ENCODE measurements at regions not wholly inside any gene's neighbourhood (a gene's known extent, or its start where the extent isn't known, plus 50 kb on each side); places are given as distances from the start of the nearest gene placed in this dataset.
A peak's percentile ranks its signal among the peaks of the same experiment; 100 is the strongest.

- 100% methylated on average over 2 of the region's 2 CpGs; no CpG with 5 or more reads in 1 of the 2 experiments for WGBS, 2 experiments (ENCODE audit: insufficient coverage in 2 of 2)
- H3K9me3 ChIP-seq (ENCODE audit: control insufficient read depth, low read length), result no peaks in the 10 kb centered on the region
- peaks cover 6% of the 10 kb centered on the region for H3K4me1 ChIP-seq (ENCODE audit: control insufficient read depth, insufficient read depth, low read length, poor library complexity, severe bottlenecking)
- no peaks in the 10 kb centered on the region for H3K36me3 ChIP-seq (ENCODE audit: control insufficient read depth, insufficient read depth, low read length)
- no peak overlapping the region for H3K27ac ChIP-seq (ENCODE audit: low read depth, low read length, severe bottlenecking)
- no peak overlapping the region for H3K4me3 ChIP-seq (ENCODE audit: extremely low read depth, insufficient read depth, low read length, poor library complexity, severe bottlenecking)
Observed at GRCh38 chr15:73001840-73002239, 50.4 kb upstream of the NEO1 start.

GRCh38 chr15:73000293-73000692, 52.0 kb upstream of the NEO1 start:
- Histone ChIP-seq H3K9me3 (ENCODE audit: control insufficient read depth, low read length) (no peaks in the 10 kb centered on the region), H3K4me3 (ENCODE audit: extremely low read depth, insufficient read depth, low read length, poor library complexity, severe bottlenecking) (no peak overlapping the region), H3K36me3 (ENCODE audit: control insufficient read depth, insufficient read depth, low read length) (no peaks in the 10 kb centered on the region), H3K4me1 (ENCODE audit: control insufficient read depth, insufficient read depth, low read length, poor library complexity, severe bottlenecking) (peaks cover 6% of the 10 kb centered on the region), H3K27ac (ENCODE audit: low read depth, low read length, severe bottlenecking) (no peak overlapping the region)
- WGBS, 2 experiments (ENCODE audit: insufficient coverage in 2 of 2), result 91 to 93% methylated on average over 3 of the region's 4 CpGs

- 91 to 100% methylated on average over 2 to 3 of the region's 3 CpGs for WGBS, 2 experiments (ENCODE audit: insufficient coverage in 2 of 2)
- H3K4me1 ChIP-seq (ENCODE audit: control insufficient read depth, insufficient read depth, low read length, poor library complexity, severe bottlenecking), result peaks cover 6% of the 10 kb centered on the region
- no peaks in the 10 kb centered on the region for H3K9me3 ChIP-seq (ENCODE audit: control insufficient read depth, low read length)
- H3K36me3 ChIP-seq (ENCODE audit: control insufficient read depth, insufficient read depth, low read length), result no peaks in the 10 kb centered on the region
- H3K4me3 ChIP-seq (ENCODE audit: extremely low read depth, insufficient read depth, low read length, poor library complexity, severe bottlenecking), result no peak overlapping the region
- no peak overlapping the region for H3K27ac ChIP-seq (ENCODE audit: low read depth, low read length, severe bottlenecking)
Observed at GRCh38 chr15:72999586-72999985, 52.7 kb upstream of the NEO1 start.

DNA sequence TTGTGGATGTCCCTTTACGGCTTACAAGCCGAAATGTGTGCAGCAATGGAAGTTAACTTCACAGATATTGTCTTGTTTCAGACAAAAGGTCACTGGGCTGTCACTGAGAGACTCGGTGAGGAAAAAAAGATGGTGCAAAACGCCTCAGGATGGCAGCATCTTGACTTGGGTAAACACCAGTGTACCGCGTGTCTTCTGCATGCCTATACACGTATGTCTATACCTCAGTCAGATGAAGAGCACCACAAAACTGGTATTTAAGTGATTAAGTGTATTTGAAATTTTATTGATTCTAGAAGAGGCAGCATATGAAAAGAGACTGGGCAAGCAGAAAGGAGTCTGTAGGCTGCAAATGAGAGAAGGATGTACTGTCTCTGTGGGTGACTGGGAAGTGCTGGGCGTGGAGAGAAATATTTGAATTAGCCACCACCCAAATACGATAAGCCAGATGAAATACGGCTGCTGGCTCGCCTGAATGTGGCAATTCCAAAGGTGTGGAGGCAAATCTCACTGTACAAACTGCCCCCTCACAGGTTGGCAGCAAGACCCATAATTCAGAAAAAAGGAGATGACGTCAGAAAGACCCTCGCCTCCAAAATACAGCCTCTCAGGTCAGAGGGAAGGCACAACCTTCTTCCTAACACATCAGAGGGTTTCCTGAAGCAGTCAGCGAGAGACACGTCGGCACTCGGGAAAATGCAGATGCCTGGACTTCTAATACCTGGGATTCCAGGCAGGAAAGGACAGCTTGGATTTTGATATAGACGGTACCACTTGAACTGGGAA, 53.4 kb upstream of the NEO1 start:
- 93 to 94% methylated on average over 9 to 15 of the region's 18 CpGs for WGBS, 2 experiments (ENCODE audit: insufficient coverage in 2 of 2)
- H3K9me3 ChIP-seq (ENCODE audit: control insufficient read depth, low read length), result no peaks in the 10 kb centered on the region
- H3K4me1 ChIP-seq (ENCODE audit: control insufficient read depth, insufficient read depth, low read length, poor library complexity, severe bottlenecking), result peaks cover 6% of the 10 kb centered on the region
- no peak overlapping the region for H3K27ac ChIP-seq (ENCODE audit: low read depth, low read length, severe bottlenecking)
- no peaks in the 10 kb centered on the region for H3K36me3 ChIP-seq (ENCODE audit: control insufficient read depth, insufficient read depth, low read length)
- H3K4me3 ChIP-seq (ENCODE audit: extremely low read depth, insufficient read depth, low read length, poor library complexity, severe bottlenecking), result no peak overlapping the region

DNA sequence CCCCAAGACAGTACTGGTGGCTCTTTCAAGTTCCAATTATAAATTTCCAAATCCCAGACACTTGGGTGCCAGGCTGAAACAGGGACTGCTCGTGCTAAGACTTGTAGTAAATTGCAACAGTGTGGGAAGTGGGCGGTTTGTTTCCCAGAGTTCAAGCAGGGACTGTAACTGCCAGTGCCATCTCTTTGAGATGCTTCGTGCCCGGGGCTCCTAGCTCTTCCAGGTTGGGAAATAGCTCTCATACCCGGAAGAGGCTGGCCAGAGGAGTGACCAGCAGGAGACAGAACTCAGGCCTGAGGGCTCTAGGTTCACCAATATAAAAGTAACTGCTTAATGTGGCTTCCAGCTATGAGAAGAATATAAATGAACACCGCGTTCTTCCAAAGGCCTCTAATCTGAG, 54.0 kb upstream of the NEO1 start:
- Histone ChIP-seq H3K36me3 (ENCODE audit: control insufficient read depth, insufficient read depth, low read length) (no peaks in the 10 kb centered on the region), H3K27ac (ENCODE audit: low read depth, low read length, severe bottlenecking) (no peak overlapping the region), H3K4me3 (ENCODE audit: extremely low read depth, insufficient read depth, low read length, poor library complexity, severe bottlenecking) (no peak overlapping the region), H3K9me3 (ENCODE audit: control insufficient read depth, low read length) (no peaks in the 10 kb centered on the region), H3K4me1 (ENCODE audit: control insufficient read depth, insufficient read depth, low read length, poor library complexity, severe bottlenecking) (peaks cover 6% of the 10 kb centered on the region)
- WGBS, 2 experiments (ENCODE audit: insufficient coverage in 2 of 2), result 89 to 90% methylated on average over 5 to 7 of the region's 7 CpGs

- H3K36me3 ChIP-seq (ENCODE audit: control insufficient read depth, insufficient read depth, low read length), result no peaks in the 10 kb centered on the region
- H3K4me1 ChIP-seq (ENCODE audit: control insufficient read depth, insufficient read depth, low read length, poor library complexity, severe bottlenecking), result no peaks in the 10 kb centered on the region
- no peak overlapping the region for H3K4me3 ChIP-seq (ENCODE audit: extremely low read depth, insufficient read depth, low read length, poor library complexity, severe bottlenecking)
- no peaks in the 10 kb centered on the region for H3K9me3 ChIP-seq (ENCODE audit: control insufficient read depth, low read length)
- WGBS, 2 experiments (ENCODE audit: insufficient coverage in 2 of 2), result 75 to 100% methylated on average over 1 of the region's 2 CpGs
- H3K27ac ChIP-seq (ENCODE audit: low read depth, low read length, severe bottlenecking), result no peak overlapping the region
Observed at GRCh38 chr15:72995849-72996248, 56.4 kb upstream of the NEO1 start.

GRCh38 chr15:72994534-72995177, 57.6 kb upstream of the NEO1 start:
- Histone ChIP-seq H3K36me3 (ENCODE audit: control insufficient read depth, insufficient read depth, low read length) (no peaks in the 10 kb centered on the region), H3K4me1 (ENCODE audit: control insufficient read depth, insufficient read depth, low read length, poor library complexity, severe bottlenecking) (no peaks in the 10 kb centered on the region), H3K9me3 (ENCODE audit: control insufficient read depth, low read length) (no peaks in the 10 kb centered on the region), H3K4me3 (ENCODE audit: extremely low read depth, insufficient read depth, low read length, poor library complexity, severe bottlenecking) (no peak overlapping the region), H3K27ac (ENCODE audit: low read depth, low read length, severe bottlenecking) (peak overlapping the region; percentile 45)
- 64 to 68% methylated on average over 2 to 6 of the region's 9 CpGs for WGBS, 2 experiments (ENCODE audit: insufficient coverage in 2 of 2)

DNA sequence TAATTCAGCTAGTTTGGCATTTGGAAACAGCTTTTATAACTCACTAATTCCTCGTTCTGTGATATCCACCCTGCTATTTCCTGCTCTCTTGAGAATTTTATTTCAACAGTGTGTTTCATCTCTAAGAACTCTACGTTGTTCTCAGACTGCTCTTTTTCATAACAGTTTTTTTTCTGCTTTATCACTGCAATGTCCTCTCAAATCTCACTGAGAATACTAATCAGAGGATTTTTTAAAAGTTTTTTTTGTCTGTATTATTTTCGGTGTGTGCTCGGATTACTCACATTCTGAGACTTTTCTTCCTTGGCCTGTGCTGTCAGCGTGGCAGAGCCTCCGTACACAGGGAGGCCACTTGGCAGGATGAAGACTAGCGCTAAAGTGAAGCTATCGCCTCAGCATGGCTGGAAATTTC, 59.4 kb upstream of the NEO1 start:
- Histone ChIP-seq H3K4me1 (ENCODE audit: control insufficient read depth, insufficient read depth, low read length, poor library complexity, severe bottlenecking) (no peaks in the 10 kb centered on the region), H3K4me3 (ENCODE audit: extremely low read depth, insufficient read depth, low read length, poor library complexity, severe bottlenecking) (no peak overlapping the region), H3K9me3 (ENCODE audit: control insufficient read depth, low read length) (no peaks in the 10 kb centered on the region), H3K27ac (ENCODE audit: low read depth, low read length, severe bottlenecking) (no peak overlapping the region), H3K36me3 (ENCODE audit: control insufficient read depth, insufficient read depth, low read length) (no peaks in the 10 kb centered on the region)
- WGBS, 2 experiments (ENCODE audit: insufficient coverage in 2 of 2), result 89 to 94% methylated on average over 6 to 8 of the region's 8 CpGs

DNA sequence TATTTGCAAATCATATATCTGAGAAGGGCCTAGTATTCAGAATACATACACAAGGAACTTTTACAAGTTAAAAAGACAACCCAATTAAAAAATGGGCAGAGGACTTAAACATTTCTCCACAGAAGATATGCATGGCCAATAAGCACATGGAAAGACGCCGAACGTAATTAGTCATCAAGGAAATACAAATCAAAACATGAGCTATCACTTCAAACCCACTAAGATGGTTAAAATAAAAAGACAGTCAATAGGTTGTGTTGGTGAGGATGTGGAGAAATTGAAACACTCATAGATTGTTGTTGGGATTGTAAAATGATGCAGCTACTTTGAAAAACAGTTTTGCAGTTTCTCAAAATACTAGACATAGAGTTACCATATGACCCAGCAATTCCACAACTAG, 61.2 kb upstream of the NEO1 start:
- WGBS, 2 experiments (ENCODE audit: insufficient coverage in 2 of 2), result no CpG with 5 or more reads among the region's 3 CpGs
- H3K4me3 ChIP-seq (ENCODE audit: extremely low read depth, insufficient read depth, low read length, poor library complexity, severe bottlenecking), result no peak overlapping the region
- H3K4me1 ChIP-seq (ENCODE audit: control insufficient read depth, insufficient read depth, low read length, poor library complexity, severe bottlenecking), result no peaks in the 10 kb centered on the region
- no peaks in the 10 kb centered on the region for H3K9me3 ChIP-seq (ENCODE audit: control insufficient read depth, low read length)
- no peak overlapping the region for H3K27ac ChIP-seq (ENCODE audit: low read depth, low read length, severe bottlenecking)
- H3K36me3 ChIP-seq (ENCODE audit: control insufficient read depth, insufficient read depth, low read length), result no peaks in the 10 kb centered on the region

DNA sequence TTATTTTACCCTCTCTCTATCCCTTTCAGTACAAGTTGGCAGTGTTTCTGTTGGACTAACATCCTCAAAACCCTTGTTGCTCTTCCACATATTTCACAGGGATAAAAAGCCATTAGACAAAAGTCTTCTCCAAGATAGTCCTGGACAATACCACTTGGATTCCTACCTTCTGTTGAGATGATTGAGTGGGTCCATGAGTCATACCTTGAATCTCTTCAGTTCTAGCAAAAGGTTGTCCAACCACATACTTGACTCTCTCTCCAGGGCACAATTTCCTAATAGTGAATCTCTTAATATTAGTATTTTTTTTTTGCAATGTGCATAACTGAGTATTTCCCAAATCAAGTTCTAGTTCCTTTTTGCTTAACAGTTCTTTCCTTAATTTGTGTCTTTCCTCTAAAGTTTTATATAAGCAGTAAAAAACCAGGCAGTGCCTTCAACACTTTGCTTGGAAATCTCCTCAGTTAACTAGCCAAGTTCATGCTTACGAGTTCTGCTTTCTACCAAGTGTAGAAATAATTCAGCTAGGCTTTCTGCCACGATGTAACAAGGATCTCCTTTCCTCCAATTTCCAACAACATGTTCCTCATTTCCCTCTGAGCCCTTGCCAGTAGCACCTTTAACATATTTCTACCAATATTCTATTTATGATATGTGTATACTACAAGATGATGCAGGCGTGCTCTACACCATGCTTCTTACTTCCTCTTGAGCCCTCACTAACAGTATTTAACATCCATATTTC, 68.3 kb upstream of the NEO1 start:
- Histone ChIP-seq H3K36me3 (ENCODE audit: control insufficient read depth, insufficient read depth, low read length) (no peaks in the 10 kb centered on the region), H3K4me3 (ENCODE audit: extremely low read depth, insufficient read depth, low read length, poor library complexity, severe bottlenecking) (no peak overlapping the region), H3K9me3 (ENCODE audit: control insufficient read depth, low read length) (no peaks in the 10 kb centered on the region), H3K4me1 (ENCODE audit: control insufficient read depth, insufficient read depth, low read length, poor library complexity, severe bottlenecking) (no peaks in the 10 kb centered on the region), H3K27ac (ENCODE audit: low read depth, low read length, severe bottlenecking) (no peak overlapping the region)
- 71 to 81% methylated on average over 2 to 3 of the region's 3 CpGs for WGBS, 2 experiments (ENCODE audit: insufficient coverage in 2 of 2)

Data from mesodermal cell (in vitro differentiated cells).